Kasumi-1 (cell line): ENCODE measurements at regions not wholly inside any gene's neighbourhood (a gene's known extent, or its start where the extent isn't known, plus 50 kb on each side); places are given as distances from the start of the nearest gene placed in this dataset.

ENCODE experiments used
- DNase-seq, 2 experiments: peaks; one replicate each; lab custom pipeline; 2025; lab: John Stamatoyannopoulos, UW

DNA sequence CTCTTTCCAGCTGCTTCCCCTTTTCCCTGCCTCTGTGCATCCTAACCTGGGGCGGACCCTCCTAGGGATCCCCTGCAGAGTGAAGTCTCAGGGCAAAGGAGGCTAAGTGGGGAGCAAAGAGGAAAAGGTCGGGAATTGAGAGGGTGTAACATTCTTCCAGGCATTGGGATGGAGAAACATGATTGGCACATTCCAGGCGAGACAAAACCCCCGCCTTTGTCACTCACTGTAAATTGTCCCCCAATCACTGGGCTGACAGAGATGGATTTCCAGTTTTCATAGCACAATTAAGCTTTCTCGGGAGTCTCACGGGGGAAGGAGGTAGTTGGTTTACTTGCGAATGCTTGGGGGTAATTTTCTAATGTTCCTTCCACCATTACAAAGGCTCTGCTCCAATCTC is 74.9 kb downstream of the MIAT start:
- DNase-seq: no peak

DNA sequence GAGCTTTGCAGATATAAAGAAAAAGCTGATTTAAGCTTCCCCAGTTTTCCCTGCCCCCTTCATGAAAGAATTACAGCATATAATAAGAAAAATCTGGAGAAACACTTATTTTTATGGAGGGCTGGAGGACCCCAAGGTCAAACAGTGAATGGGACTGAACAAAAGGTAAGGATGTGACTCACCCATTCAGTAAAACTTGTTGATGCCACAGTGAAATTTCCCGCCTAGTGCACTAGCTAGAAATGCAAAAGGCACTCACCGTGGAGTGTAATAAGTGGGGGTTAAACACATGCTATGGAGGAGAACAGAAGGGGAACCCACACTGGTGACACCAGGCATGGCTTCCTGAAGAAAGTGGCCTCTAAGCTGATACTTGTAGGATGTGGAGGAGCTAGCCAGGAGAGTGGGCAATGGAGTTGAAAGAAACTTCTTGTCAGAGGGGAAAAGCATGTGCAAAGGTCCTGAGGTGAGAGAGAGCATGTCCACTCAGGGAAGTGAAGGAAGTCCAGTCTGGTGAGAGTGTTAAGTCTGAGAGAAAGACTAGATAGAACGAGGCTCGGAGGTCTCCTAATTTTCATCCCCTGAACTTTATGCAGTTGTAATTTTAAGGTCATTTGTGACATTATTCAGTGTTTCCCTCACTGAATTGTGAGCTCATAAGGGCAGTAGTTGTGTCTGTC is 77.1 kb downstream of the MIAT start:
- no peak for DNase-seq

DNA sequence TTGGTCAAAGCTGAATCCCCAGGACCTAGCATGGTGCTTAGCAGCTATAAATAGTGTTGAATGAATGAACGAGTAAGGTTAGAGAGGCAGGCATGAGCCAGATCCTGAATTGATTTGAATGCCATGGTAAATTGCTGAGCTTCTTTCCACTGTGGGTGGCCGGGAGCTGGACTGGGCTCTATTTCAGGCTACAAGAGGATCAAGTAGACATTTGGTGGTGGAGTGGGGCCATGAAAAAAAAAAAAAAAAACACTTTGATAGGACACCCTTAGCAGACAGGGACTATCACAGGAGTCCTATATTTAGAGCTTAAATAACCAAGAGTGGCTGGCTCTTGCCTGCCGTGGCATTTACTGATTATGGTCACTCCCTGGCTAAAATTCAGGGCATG is 77.6 kb downstream of the MIAT start:
- no peak for DNase-seq

DNA sequence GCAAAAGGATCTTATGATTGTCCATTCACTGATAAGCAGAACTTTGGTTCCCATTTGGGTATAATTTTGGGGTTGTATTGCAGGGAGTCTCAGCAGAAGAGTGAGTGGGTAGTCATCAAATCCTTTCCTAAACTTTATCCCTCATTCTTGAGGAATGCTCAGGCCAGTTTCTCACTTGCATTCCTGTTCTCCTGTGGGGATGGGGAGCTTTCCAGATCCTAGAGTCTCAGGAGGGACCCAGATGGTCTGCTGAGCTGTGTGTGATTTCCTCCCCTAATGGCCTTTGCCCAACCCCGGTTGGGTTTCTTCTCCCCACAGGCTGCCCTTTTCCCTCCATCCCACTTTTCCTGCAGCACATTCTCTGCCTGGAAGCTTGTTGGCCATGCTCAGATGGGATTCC is 79.9 kb downstream of the MIAT start:
- no peak for DNase-seq

DNA sequence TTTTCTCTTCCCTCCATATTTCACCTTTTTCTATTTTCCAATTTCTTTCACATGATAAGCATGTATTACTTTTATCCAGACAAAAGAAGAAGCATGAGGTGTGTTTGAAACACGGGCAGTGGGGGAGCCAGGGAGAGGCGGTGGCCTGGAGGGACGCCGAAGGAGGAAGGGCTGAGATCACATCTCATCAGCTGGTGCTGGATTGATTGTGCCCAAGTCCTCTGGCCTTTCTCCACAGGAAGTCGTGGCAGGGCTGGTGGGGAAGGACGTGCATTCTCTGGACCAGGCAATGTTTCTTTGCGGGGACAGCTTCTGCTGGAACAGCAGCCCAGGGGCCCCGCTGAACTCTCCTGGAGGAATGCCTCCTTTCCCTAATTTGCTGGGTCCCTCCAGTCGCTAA is 82.9 kb downstream of the MIAT start:
- DNase-seq: no peak

DNA sequence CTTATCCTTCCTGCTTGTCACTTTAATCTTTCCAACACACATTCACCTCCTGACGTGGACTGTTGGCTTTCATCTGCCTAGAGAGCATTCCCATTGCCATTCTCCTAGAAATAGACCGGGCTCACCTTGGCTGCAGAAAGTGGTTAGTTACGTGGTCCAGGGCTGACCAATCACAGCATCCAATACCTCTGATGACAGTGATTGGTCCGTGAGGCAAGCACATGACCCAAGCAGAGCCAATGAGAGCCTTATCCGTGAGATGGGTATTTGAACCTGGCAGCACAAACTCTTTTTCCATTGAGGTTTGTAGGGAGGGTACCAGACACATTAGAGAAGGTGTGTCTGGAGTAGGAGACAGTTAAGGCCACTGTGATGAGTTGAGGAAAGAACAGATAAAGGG is 85.8 kb downstream of the MIAT start:
- no peak for DNase-seq

DNA sequence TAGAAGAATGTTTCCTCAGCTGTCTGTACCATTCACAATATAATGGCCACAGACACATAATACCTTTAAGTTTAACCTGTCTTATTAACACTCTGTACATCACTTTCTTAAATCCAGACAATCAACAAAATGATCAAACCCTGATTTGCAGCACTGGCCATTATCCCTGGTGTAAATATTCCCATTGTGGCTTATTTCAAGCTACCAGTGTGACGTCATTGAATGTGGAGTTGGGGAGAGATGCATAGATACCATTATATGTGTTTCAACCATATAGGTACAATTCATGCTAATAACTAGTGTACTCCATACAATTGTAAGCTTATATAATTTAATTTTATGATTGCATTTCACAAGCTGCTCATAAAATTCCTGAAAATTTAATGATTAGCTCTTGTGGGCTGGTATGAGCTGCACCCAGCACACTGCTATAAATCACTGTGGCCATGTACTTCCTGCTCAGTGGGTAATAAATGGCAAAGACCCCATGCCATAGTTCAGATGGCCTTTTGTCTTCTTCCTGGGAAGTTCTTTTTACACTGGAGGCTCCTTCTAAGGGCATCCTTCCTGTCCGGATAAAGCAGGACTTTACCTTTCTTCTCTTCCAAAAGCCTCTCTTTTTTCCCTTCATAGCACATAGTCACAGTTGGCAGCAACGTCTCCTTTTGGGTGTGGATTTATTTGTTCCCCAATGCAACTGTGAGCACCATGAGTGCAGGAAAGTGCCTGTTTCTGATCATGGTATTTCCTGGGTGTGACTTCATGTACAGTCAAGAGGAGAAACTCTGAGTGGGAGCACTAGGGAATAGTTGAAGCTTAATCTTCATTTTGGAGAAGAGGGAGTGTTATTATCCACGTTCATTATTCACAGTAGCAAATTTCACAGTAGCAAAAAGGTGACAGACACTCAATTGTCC is 87.8 kb downstream of the MIAT start:
- no peak for DNase-seq

DNA sequence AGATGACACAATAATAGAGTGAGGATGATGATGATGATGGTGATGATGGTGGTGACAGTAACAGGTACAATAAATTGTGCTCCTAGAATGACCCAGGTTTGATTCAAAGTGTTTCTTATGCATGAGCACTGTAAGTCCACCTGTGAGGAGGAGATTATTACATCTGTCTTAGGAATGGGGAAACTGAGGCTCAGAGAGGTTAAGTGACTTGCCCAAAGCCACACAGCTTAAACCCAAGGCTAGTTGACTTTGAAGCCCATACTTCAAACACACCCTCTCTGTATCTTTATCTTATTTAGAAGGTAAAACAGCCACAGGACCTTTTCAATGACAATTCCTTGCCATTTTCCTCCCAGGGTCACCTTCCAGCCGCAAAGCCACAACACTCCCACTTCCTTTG is 88.9 kb downstream of the MIAT start:
- no peak for DNase-seq

DNA sequence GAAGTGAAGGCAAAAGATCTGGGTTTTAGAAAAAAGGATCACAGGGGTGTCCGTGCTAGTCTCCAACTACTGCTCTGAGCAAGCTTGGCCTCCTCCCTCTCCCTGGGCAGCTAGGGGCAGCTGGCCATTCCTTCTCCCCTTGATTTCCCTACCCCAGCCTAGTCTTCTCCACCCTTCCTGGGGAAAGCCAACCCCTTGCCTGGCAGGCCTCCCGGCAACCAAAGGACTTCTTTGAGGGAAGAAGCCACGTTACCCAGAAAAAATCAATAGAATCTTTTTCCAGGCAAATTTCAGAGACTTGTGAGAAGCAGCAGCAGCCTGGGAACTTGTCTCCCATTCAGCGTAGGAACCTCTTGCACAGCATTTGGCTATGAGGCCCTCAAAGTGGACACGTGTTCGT is 91.5 kb downstream of the MIAT start:
- DNase-seq: no peak

DNA sequence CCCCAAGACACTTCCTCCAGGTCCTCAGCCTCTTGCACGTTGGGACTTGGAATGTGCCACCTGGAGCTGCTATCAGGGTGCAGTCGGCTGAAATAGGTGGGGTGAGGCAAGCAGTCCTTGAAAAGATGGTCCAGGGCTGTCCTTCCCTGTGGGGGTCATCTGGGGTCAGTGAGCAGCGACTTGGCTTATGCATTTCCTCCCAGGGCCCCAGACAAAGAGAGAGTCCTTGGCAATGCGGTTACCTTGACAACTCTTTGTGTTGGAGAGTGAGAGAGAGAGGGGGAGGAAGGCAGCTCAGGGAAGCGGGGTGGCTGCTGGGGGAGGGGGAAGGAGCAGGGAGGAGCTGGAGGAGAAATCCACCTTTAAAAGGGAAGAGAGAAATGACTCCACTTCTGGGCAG is 93.8 kb downstream of the MIAT start:
- peak in 1 of 2 experiments; percentile 12 for DNase-seq

DNA sequence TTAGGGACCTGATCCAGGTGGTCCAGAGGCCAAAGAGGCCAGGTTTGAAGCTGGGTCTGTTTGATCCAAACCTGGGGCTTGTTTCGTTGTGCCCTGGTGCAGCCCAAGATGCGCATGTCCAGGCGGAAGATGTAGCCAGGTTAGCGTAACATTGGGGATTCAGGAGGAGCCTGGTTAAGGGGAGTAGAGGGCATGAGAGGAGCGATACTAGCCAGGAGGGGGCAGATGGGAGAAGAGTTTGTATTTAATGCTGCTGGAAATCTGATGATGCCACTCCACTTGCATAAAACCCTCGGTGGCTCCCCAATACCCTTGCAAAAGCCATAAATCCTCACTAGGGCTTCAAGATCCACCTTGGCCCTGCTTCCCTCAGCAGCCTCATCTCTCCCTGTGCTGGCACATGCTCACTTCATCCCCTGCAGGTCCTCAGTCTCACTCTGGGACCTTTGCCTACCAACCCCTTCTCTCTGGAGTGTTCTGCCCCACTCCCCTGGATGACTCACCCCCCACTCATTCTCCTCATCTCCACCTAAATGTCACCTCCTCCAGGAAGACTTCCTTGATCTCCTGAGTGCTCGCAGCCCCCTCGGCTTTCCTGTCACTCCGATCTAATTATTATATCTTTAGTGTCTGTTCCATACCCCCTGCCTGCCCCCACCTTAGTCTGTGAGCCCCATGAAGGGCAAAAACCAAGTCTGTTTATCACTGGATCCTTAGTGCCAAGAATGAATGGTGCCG is 95.9 kb downstream of the MIAT start:
- peak in 1 of 2 experiments; percentile 3 for DNase-seq

DNA sequence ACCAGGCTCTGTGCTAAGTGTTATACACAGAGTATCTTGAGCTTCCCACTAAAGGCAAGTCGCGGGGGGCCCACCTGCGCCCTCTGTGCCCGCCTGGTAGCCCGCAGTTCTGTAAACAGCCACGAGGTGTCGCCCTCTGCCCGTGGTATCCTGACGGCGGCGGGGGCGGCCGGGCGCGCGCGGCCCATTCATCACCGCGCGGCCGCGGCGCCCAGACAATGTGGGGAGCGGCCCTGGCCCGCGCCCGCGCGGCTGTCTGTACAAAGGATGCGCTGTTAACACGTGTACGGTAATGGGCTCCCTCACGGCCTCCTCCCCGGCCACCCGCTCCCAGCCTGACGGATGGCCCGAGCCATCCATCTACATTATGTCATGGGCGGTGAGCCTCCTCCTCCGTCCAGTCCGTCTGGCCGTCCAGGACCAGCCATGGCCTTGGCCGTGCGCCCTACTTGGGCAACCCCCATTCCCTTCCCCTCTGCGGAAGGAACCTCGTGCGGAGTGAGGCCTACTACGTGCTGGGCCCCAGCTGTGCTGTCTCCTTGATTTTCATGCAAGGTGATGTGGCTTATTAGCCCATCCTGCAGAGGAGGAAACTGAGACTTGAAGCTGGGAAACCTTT is 99.4 kb downstream of the MIAT start:
- peak in 1 of 2 experiments; percentile 10 for DNase-seq

DNA sequence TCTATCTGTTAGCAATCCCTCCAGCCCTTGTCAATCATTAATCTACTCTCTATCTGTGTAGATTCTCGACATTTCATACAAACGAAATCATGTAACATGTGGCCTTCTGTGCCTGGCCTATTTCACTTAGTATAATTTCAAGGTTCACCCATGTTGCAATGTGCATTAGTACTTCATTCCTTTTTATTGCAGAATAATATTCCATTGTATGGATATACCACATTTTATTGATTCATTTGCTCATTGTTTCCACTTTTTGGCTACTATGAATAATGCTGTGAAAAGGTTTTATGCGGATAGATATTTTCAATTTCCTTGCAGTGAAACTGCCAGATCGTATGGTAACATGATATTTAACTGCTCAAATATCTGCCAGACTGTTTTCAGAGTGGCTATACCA is 100.1 kb downstream of the MIAT start:
- no peak for DNase-seq

DNA sequence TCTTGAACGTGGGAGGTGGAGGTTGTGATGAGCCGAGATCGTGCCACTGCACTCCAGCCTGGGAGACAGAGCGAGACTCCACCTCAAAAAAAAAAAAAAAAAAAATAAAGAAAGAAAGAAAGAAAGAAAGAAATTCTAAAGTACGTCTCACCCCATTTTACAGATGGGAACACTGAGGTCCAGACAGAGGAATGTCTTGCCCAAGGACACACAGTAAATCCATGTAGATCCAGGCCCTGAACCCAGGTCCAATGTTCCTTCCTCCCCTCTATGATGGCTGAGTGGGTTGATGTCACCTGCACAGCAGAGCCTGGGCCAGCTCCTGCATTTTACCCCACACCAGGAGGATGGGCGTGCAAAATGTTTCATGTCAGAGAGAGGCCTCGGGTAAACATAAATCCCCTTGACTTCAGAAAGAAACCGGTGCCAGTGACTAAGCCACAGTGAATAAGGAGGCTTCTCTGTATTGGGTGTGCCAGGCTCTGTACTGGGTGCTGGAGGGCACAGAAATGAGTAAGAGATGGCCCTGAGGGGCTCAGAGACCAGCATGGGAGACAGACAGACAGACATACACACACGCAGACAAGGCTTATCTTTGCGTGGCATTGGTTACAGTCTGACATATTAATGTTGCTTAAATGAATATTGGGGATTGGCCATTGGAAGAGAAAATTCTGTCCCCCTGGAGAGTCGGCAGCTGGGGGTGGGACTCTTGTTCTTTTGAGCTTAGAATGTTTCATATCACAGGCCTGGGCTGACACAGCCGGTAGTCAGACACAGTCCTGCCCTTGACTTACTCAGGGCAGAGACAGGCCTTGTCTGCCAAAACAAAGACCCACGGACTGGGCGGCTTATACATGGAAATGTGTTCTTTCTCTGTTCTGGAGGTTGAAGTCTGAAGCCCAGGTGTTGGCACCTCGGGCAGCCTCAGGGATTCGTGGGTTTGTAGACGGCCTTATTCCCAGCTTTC is 105.4 kb downstream of the MIAT start:
- DNase-seq: no peak

DNA sequence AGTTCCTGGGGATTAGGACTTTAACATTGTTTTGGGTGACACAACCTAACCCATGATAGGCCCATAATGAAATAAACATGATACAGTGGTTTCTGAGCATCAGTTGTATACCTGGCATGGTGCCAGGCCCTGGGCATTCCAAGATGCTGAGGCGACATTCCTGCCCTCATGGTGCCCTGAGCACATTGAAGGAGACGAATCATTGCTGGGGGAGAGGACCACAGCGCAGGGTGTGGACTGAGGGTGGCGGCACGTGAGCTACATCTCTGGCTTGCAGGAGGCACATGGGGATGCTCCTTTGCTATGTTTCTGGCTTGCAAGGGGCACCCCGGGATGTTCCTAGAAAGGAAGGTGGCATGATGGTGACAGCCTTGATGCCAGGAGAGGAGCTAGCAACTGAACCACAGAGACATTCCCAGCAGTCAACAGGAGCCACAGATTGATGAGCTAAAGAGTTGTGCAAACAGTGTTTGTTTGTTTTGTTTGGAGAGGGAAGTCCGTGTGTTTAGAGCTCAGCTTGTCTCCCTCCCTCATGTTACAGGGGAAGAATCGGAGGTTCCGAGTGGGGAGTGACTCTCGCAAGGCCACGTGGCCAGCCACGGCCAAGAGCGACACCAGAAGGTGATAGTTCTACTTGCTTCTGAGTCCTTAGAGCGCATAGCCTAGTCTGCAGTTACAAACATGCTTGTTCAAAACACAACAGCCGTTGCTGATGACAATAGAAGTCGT is 106.4 kb downstream of the MIAT start:
- DNase-seq: no peak

DNA sequence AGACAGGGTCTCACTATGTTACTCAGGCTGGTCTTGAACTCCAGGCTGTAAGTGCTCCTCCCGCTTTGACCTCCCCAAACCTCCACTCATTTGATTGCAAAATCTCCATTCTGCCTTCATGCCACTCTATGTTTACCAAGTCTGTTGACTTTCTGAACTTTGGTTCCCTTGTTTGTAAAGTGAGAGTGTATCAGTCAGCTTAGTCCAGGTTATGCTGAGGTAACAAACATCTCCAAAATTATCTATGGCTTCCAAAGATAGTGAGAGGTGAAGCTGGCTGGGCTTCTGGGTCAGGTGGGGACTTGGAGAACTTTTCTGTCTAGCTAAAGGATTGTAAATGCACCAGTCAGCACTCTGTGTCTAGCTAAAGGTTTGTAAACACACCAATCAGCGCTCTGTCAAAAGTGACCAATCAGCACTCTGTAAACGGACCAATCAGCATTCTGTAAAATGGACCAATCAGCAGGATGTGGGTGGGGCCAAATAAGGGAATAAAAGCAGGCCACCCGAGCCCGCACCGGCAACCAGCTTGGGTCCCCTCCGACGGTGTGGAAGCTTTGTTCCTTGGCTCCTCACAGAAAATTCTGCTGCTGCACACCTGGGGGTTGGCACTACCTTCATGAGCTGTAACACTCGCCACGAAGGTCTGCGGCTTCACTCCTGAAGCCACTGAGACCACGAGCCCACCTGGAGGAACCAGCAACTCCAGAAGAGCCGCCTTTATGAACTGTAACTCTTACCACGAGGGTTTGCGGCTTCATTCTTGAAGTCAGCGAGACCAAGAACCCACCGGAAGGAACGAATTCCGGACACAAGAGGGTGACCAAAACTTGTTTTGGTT is 109.3 kb downstream of the MIAT start:
- no peak for DNase-seq

DNA sequence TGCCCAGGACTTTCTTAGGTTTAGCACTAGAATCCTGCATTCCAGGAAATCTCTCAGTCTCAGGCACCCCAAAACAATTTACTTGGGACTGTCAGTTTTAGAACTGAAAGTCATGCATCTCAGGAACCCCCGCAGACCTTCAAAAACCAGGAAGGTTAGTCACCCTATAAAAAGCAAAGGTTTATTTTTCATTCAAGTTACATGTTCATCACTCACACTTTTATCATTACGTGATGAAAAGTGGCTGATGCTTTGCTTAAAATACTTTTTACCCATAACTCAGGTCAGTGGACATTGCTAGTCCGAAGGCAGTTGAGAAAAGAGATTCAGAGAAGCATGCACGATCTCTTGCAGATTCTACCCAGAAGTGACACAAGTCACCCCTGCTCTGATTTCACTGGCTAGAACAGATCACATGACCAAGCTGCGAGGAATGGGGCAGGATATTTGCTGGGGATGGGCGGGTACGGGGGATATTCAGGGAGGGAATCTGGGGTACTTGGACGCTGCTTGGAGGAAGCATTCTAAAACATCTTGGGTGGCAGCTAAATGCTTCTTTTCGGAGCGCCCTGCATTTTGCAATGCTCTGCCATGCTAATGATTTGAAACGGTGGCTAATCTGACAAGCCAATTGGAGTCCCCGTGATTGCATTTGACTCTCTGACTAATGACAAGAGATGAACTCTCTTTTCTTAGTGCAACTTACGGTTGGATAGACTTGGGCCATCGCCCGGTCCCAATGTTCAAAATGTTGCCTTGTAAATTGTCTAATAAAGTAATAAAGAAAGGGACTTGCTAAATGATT is 110.2 kb downstream of the MIAT start:
- DNase-seq: no peak

DNA sequence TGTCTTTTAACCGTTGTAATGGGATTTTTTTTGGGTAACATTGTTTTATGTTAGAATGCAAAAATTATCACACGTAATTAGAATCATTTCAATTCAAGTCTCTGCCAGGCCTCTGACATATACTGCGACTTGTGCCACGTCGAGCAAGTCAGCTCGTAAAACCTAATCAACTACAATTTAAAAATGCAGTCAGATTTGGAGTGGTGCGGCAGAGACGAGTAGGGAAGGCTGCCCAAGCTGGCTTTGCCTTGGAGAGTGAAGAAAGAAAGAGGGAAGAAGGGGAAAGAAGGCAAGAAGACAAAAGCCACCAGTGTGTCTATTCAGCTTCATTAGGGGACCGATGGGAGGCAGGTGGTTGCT is 110.7 kb downstream of the MIAT start:
- DNase-seq: no peak

DNA sequence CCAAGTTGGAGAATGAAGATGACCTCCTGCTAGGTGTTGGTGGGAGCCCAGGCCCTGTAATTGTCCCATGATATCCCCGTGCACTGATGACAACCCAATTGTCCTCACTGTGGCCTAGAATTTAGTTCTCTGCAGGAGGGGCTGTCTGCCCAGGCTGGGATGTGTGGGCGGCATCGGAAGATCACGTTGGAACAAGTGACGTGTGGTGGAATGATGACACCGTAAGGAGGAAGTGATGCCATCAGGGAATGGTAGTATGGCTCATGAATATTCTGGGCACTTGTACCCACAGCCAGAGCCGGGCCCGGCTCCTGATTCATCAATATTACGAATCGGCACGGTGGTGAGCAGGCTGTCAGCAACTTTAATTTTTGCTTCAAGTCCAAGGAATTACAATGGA is 111.6 kb downstream of the MIAT start:
- DNase-seq: no peak
